Gastroesophageal sphincter (tissue), 3 donors: ENCODE measurements at regions not wholly inside any gene's neighbourhood (a gene's known extent, or its start where the extent isn't known, plus 50 kb on each side); places are given as distances from the start of the nearest gene placed in this dataset.

Experiments
- POLR2A ChIP-seq, 2 donors: fragments of 450-650 bp; IDR thresholded peaks; one replicate each; pipeline ENCODE4 v1.6.1; 2017; ENCODE audit warnings: antibody characterized with exemption in 2 of 2, mild to moderate bottlenecking in 2 of 2, moderate library complexity in 1 of 2
- POLR2AphosphoS5 ChIP-seq: sonication (generic); formaldehyde crosslinking; IDR thresholded peaks from one replicate; pipeline ENCODE4 v1.6.1; 2017; ENCODE audit warnings: antibody characterized with exemption
- TF ChIP-seq, protein P1 (sequence below), 4 experiments: fragments of 200-600 bp in 2 of 4; fragments of 450-650 bp in 2 of 4; sonication (generic) in 1 of 4; IDR thresholded peaks; one replicate each; pipeline ENCODE4 v1.5.1; 2017 to 2019; ENCODE audit warnings: antibody characterized with exemption in 4 of 4, mild to moderate bottlenecking in 2 of 4, moderate library complexity in 2 of 4

DNA sequence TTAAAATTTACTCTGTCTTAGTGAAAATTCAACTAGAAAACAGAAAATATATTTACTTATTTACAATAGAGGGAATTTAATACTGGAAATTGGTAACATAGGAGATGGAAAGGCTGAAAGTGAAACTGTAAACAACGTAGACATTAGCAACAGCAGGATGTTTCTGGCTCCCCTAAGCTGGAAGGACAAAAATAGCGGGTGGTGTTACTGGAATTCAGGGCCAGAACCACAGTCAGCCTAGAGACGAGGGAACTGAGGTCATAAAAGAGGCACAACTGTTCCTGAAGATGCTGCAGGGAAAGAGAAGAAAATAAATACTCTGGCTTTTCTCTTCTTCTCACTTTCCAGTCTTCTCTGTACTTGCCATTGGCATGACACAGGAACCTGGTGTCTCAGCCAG is 80.4 kb upstream of the NIPBL start:
- TF ChIP-seq, protein P1, sequence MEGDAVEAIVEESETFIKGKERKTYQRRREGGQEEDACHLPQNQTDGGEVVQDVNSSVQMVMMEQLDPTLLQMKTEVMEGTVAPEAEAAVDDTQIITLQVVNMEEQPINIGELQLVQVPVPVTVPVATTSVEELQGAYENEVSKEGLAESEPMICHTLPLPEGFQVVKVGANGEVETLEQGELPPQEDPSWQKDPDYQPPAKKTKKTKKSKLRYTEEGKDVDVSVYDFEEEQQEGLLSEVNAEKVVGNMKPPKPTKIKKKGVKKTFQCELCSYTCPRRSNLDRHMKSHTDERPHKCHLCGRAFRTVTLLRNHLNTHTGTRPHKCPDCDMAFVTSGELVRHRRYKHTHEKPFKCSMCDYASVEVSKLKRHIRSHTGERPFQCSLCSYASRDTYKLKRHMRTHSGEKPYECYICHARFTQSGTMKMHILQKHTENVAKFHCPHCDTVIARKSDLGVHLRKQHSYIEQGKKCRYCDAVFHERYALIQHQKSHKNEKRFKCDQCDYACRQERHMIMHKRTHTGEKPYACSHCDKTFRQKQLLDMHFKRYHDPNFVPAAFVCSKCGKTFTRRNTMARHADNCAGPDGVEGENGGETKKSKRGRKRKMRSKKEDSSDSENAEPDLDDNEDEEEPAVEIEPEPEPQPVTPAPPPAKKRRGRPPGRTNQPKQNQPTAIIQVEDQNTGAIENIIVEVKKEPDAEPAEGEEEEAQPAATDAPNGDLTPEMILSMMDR (IDR thresholded peaks at IDR 0.05), result no peak
- no peak for TF ChIP-seq POLR2AphosphoS5
- no peak for TF ChIP-seq POLR2A (IDR thresholded peaks at IDR 0.05)
